ENCODE measurements at regions not wholly inside any gene's neighbourhood (a gene's known extent, or its start where the extent isn't known, plus 50 kb on each side); places are given as distances from the start of the nearest gene placed in this dataset.
"Not testable (repeated sequence)": the region's sequence is repeated elsewhere in the genome, so short reads cannot be mapped to it uniquely, and the experiment has no call there.

GRCh38 chr21:36254106-36254941 lies 65.7 kb upstream of the MORC3 start:
- Mint-ChIP-seq H3K9me3 (no peaks in the 10 kb centered on the region), H3K27ac (no peak overlapping the region), H3K4me1 (ENCODE audit: low read depth) (peaks cover 18% of the 10 kb centered on the region), H3K27me3 (ENCODE audit: insufficient read depth) (no peaks in the 10 kb centered on the region), H3K4me3 (no peak overlapping the region), H3K36me3 (ENCODE audit: low read depth) (peaks cover 30% of the 10 kb centered on the region)
- DNase-seq (ENCODE audit: low spot score): no peak
- intact Hi-C loops (cut with micrococcal nuclease): loop anchor here (2.0 kb wide), 1 partner anchor 34 kb away; no protein-coding TSS in a partner anchor

GRCh38 chr21:36255663-36256062 lies 64.3 kb upstream of the MORC3 start:
- peaks cover 30% of the 10 kb centered on the region for H3K36me3 Mint-ChIP-seq (ENCODE audit: low read depth)

GRCh38 chr21:36257657-36258056 lies 62.3 kb upstream of the MORC3 start:
- Mint-ChIP-seq H3K36me3 (ENCODE audit: low read depth) (peaks cover 25% of the 10 kb centered on the region), H3K4me3 (no peak overlapping the region), H3K27ac (no peak overlapping the region), H3K9me3 (no peaks in the 10 kb centered on the region), H3K4me1 (ENCODE audit: low read depth) (peaks cover 33% of the 10 kb centered on the region), H3K27me3 (ENCODE audit: insufficient read depth) (no peaks in the 10 kb centered on the region)
- intact Hi-C loops (cut with micrococcal nuclease): no loop called here
- DNase-seq (ENCODE audit: low spot score): no peak

More at GRCh38 chr21:36255663-36256062, 64.3 kb upstream of the MORC3 start:
- no peaks in the 10 kb centered on the region for H3K9me3 Mint-ChIP-seq
- H3K27ac Mint-ChIP-seq: no peak overlapping the region
- intact Hi-C loops (cut with micrococcal nuclease): loop anchor here (2.0 kb wide), 1 partner anchor 33 kb away; no protein-coding TSS in a partner anchor
- no peaks in the 10 kb centered on the region for H3K27me3 Mint-ChIP-seq (ENCODE audit: insufficient read depth)
- peaks cover 31% of the 10 kb centered on the region for H3K4me1 Mint-ChIP-seq (ENCODE audit: low read depth)
- DNase-seq (ENCODE audit: low spot score): no peak
- H3K4me3 Mint-ChIP-seq: no peak overlapping the region

GRCh38 chr21:36260030-36260787 lies 59.8 kb upstream of the MORC3 start:
- peaks cover 9% of the 10 kb centered on the region for H3K36me3 Mint-ChIP-seq (ENCODE audit: low read depth)
- no peaks in the 10 kb centered on the region for H3K9me3 Mint-ChIP-seq
- peak overlapping the region; percentile 70 for H3K4me3 Mint-ChIP-seq
- intact Hi-C loops (cut with micrococcal nuclease): loop anchor here (1.0 kb wide), 2 partner anchors 60 to 71 kb away; partner anchors contain the start of gene MORC3
- H3K27ac Mint-ChIP-seq: peak overlapping the region; percentile 53
- peaks cover 19% of the 10 kb centered on the region for H3K4me1 Mint-ChIP-seq (ENCODE audit: low read depth)
- no peaks in the 10 kb centered on the region for H3K27me3 Mint-ChIP-seq (ENCODE audit: insufficient read depth)
- DNase-seq (ENCODE audit: low spot score): peak; percentile 31

GRCh38 chr21:36260802-36261201 lies 59.2 kb upstream of the MORC3 start:
- Mint-ChIP-seq H3K4me3 (peak overlapping the region; percentile 70), H3K36me3 (ENCODE audit: low read depth) (peaks cover 11% of the 10 kb centered on the region), H3K27ac (peak overlapping the region; percentile 1), H3K9me3 (no peaks in the 10 kb centered on the region), H3K27me3 (ENCODE audit: insufficient read depth) (no peaks in the 10 kb centered on the region), H3K4me1 (ENCODE audit: low read depth) (peaks cover 16% of the 10 kb centered on the region)
- intact Hi-C loops (cut with micrococcal nuclease): loop anchor here (1.0 kb wide), 2 partner anchors 59 to 70 kb away; partner anchors contain the start of gene MORC3
- no peak for DNase-seq (ENCODE audit: low spot score)

- intact Hi-C loops (cut with micrococcal nuclease): no loop called here
- Mint-ChIP-seq H3K27ac (no peak overlapping the region), H3K27me3 (ENCODE audit: insufficient read depth) (no peaks in the 10 kb centered on the region), H3K4me3 (no peak overlapping the region), H3K36me3 (ENCODE audit: low read depth) (peaks cover 11% of the 10 kb centered on the region), H3K9me3 (no peaks in the 10 kb centered on the region), H3K4me1 (ENCODE audit: low read depth) (peaks cover 15% of the 10 kb centered on the region)
- no peak for DNase-seq (ENCODE audit: low spot score)
Measured at GRCh38 chr21:36261459-36261858, 58.5 kb upstream of the MORC3 start.

- intact Hi-C loops (cut with micrococcal nuclease): no loop called here
- peaks cover 7% of the 10 kb centered on the region for H3K36me3 Mint-ChIP-seq (ENCODE audit: low read depth)
- peaks cover 1% of the 10 kb centered on the region for H3K27me3 Mint-ChIP-seq (ENCODE audit: insufficient read depth)
- H3K4me1 Mint-ChIP-seq (ENCODE audit: low read depth): peaks cover 15% of the 10 kb centered on the region
- no peak overlapping the region for H3K4me3 Mint-ChIP-seq
- no peaks in the 10 kb centered on the region for H3K9me3 Mint-ChIP-seq
- no peak for DNase-seq (ENCODE audit: low spot score)
- no peak overlapping the region for H3K27ac Mint-ChIP-seq
Measured at GRCh38 chr21:36263797-36264196, 56.2 kb upstream of the MORC3 start.

GRCh38 chr21:36265431-36265830 lies 54.6 kb upstream of the MORC3 start:
- intact Hi-C loops (cut with micrococcal nuclease): no loop called here
- peaks cover 4% of the 10 kb centered on the region for H3K4me1 Mint-ChIP-seq (ENCODE audit: low read depth)
- peaks cover 7% of the 10 kb centered on the region for H3K36me3 Mint-ChIP-seq (ENCODE audit: low read depth)
- no peak for DNase-seq (ENCODE audit: low spot score)
- peaks cover 1% of the 10 kb centered on the region for H3K27me3 Mint-ChIP-seq (ENCODE audit: insufficient read depth)
- H3K4me3 Mint-ChIP-seq: no peak overlapping the region
- H3K27ac Mint-ChIP-seq: no peak overlapping the region
- H3K9me3 Mint-ChIP-seq: no peaks in the 10 kb centered on the region

GRCh38 chr21:36267828-36268227 lies 52.2 kb upstream of the MORC3 start:
- DNase-seq (ENCODE audit: low spot score); H3K27ac Mint-ChIP-seq; intact Hi-C loops (cut with micrococcal nuclease): not testable (repeated sequence)

GRCh38 chr21:36268264-36268663 lies 51.7 kb upstream of the MORC3 start:
- H3K27me3 Mint-ChIP-seq (ENCODE audit: insufficient read depth); H3K36me3 Mint-ChIP-seq (ENCODE audit: low read depth): not testable (repeated sequence)

More at GRCh38 chr21:36267828-36268227, 52.2 kb upstream of the MORC3 start:
- H3K27me3 Mint-ChIP-seq (ENCODE audit: insufficient read depth); H3K4me1 Mint-ChIP-seq (ENCODE audit: low read depth); H3K4me3 Mint-ChIP-seq; H3K9me3 Mint-ChIP-seq; H3K36me3 Mint-ChIP-seq (ENCODE audit: low read depth): not testable (repeated sequence)

More at GRCh38 chr21:36268264-36268663, 51.7 kb upstream of the MORC3 start:
- H3K4me3 Mint-ChIP-seq; H3K27ac Mint-ChIP-seq; H3K4me1 Mint-ChIP-seq (ENCODE audit: low read depth); H3K9me3 Mint-ChIP-seq; intact Hi-C loops (cut with micrococcal nuclease); DNase-seq (ENCODE audit: low spot score): not testable (repeated sequence)

All from activated T-helper 1 cell treated with anti-CD3 and anti-CD28 coated beads, Interleukin-12 subunit alpha, Interleukin-12 subunit beta, Interleukin-2, Interleukin-4 antibody, amounts not matched to agents 30 ng/mL and 10 ng/mL and 1 ng/mL, durations not matched to agents 14 hours and 24 hours and 36 hours (primary cell).